B cell (primary cell): ENCODE measurements at regions not wholly inside any gene's neighbourhood (a gene's known extent, or its start where the extent isn't known, plus 50 kb on each side); places are given as distances from the start of the nearest gene placed in this dataset.

Source experiments
- EZH2 ChIP-seq: IDR thresholded peaks from 2 replicates; pipeline ENCODE4 v1.6.1; 2012; ENCODE audit warnings: borderline replicate concordance, low read depth, mild to moderate bottlenecking, moderate library complexity, low read length; ENCODE audit not compliant: insufficient read depth, poor library complexity, severe bottlenecking
- TF ChIP-seq, protein P1 (sequence below): fragments of 200-600 bp; IDR thresholded peaks from one replicate; pipeline ENCODE4 v1.8.0; 2022; ENCODE audit warnings: antibody characterized with exemption, mild to moderate bottlenecking

DNA sequence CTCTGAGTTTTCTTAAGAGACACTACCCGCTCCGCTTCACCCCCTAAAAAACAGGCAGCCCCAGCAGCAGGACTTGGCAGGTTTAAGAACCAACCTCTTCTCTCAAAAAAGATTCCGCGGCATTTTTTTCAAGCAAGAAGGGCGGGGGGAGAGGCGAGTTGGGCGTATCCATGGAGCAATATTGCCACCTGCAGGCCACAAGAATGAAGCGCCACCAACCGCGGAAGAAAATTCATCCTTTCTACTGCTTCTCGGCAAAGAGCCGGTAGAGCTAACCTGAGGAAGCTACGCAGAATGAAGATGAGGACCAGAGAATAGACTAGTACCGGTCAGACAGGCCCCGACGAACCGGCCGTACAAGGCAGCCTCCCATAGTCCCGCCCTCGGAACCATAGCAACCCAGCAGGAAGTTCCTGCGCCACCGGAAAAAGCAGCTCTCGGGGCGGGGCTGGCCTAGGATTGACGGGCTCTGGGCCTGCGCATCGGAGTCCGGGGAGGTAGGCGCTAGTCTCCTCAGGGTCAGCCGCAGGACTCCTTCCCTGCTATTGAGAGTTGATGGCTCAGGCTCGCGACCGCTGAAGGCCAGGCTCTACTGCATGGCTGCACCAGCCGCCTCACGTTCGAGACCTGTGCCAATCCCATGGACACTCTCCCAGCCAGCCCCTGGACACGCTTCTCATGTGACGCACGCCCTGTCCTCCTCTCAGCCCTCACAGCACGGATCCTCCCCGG, 76.9 kb downstream of the MAGED4 start:
- TF ChIP-seq, protein P1, sequence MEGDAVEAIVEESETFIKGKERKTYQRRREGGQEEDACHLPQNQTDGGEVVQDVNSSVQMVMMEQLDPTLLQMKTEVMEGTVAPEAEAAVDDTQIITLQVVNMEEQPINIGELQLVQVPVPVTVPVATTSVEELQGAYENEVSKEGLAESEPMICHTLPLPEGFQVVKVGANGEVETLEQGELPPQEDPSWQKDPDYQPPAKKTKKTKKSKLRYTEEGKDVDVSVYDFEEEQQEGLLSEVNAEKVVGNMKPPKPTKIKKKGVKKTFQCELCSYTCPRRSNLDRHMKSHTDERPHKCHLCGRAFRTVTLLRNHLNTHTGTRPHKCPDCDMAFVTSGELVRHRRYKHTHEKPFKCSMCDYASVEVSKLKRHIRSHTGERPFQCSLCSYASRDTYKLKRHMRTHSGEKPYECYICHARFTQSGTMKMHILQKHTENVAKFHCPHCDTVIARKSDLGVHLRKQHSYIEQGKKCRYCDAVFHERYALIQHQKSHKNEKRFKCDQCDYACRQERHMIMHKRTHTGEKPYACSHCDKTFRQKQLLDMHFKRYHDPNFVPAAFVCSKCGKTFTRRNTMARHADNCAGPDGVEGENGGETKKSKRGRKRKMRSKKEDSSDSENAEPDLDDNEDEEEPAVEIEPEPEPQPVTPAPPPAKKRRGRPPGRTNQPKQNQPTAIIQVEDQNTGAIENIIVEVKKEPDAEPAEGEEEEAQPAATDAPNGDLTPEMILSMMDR = peak; percentile 81
- TF ChIP-seq EZH2 = no peak
